K562 (cell line): ENCODE measurements at regions not wholly inside any gene's neighbourhood (a gene's known extent, or its start where the extent isn't known, plus 50 kb on each side); places are given as distances from the start of the nearest gene placed in this dataset.

Experiments
- ATAC-seq: fragments of 200-7000 bp; cut with Tn5 transposase; 3 replicates; pipeline ENCODE4 v1.9.1; 2020; ENCODE audit warnings: moderate library complexity
- BruUV-seq: library from RNA; stranded (reverse); fragments of 400-500 nt; replicated peaks from 2 replicates; lab custom pipeline; 2021; lab: Mats Ljungman, UMichigan
- CTCF ChIA-PET: fragments of 300-600 bp; formaldehyde crosslinking; extraction: SDS; loops from one replicate; lab custom pipeline; 2021; ENCODE audit warnings: low intra/inter-chr PET ratio; lab: Yijun Ruan, JAX
- POLR2A ChIA-PET: fragments of 300-600, 350-650 bp; sonication (Branson Sonifier 250); formaldehyde crosslinking; extraction: SDS; loops from one replicate; lab custom pipeline; 2021; ENCODE audit warnings: antibody characterized with exemption, inconsistent platforms; lab: Yijun Ruan, JAX
- DNase-seq, 4 experiments: peaks; one replicate each; pipeline versions ENCODE4 v3.0.0 to v3.0.0-alpha.2; 2011 to 2018; ENCODE audit warnings: low spot score in 3 of 4, mixed read lengths in 3 of 4; ENCODE audit errors: extremely low read depth in 1 of 4
- FAIRE-seq: peaks from 2 replicates; lab custom pipeline; 2011; peaks lifted over from hg19 to GRCh38; lab: Jason Lieb, UNC
- H2AFZ ChIP-seq: 2 replicates; pipeline ENCODE4 v1.6.0; 2011; ENCODE audit warnings: low read depth, low read length, control low read depth, inconsistent platforms
- H3K27ac ChIP-seq: fragments of 200-600 bp; 3 replicates; pipeline ENCODE4 v1.8.0; 2011; ENCODE audit warnings: low read depth, mild to moderate bottlenecking, control low read depth, inconsistent platforms, low read length, moderate library complexity, mixed read lengths; ENCODE audit errors: extremely low read depth
- H3K27me3 ChIP-seq, 2 experiments: fragments of 300-600 bp in 1 of 2; 2 replicates in 1 of 2; 3 replicates in 1 of 2; pipeline versions ENCODE4 v1.6.0 to v1.8.0; 2011; ENCODE audit warnings: inconsistent platforms in 2 of 2, low read length in 2 of 2, mild to moderate bottlenecking in 1 of 2, mixed read lengths in 1 of 2, moderate library complexity in 1 of 2; ENCODE audit not compliant: control insufficient read depth in 2 of 2, insufficient read depth in 2 of 2
- H3K36me3 ChIP-seq: fragments of 300-600 bp; 3 replicates; pipeline ENCODE4 v1.8.0; 2011; ENCODE audit warnings: mild to moderate bottlenecking, low read length, inconsistent platforms; ENCODE audit not compliant: control insufficient read depth, insufficient read depth
- H3K4me1 ChIP-seq, 2 experiments: fragments of 200-600 bp in 1 of 2; replicated peaks in 1 of 2; 2 replicates in 1 of 2; 3 replicates in 1 of 2; pipeline versions ENCODE4 v1.5.1 to v1.8.0; 2011; ENCODE audit warnings: inconsistent platforms in 2 of 2, low read length in 2 of 2, mild to moderate bottlenecking in 1 of 2, mixed read lengths in 1 of 2, moderate library complexity in 1 of 2; ENCODE audit not compliant: control insufficient read depth in 2 of 2, insufficient read depth in 2 of 2
- H3K4me2 ChIP-seq: 2 replicates; pipeline ENCODE4 v1.6.1; 2011; ENCODE audit warnings: low read length, control low read depth, inconsistent platforms, mixed read lengths; ENCODE audit not compliant: insufficient read depth
- H3K4me3 ChIP-seq: fragments of 200-600 bp; sonication (generic), shearing (Covaris generic); 2 replicates; pipeline ENCODE4 v1.5.1; 2016; ENCODE audit warnings: control low read depth, inconsistent platforms
- H3K79me2 ChIP-seq: fragments of 200-600 bp; 3 replicates; pipeline ENCODE4 v1.8.0; 2011; ENCODE audit warnings: low read length, inconsistent platforms; ENCODE audit not compliant: control insufficient read depth, insufficient read depth
- H3K9ac ChIP-seq, 2 experiments: 2 replicates each; pipeline versions ENCODE4 v1.6.0 to v1.6.1; 2011; ENCODE audit warnings: low read depth in 2 of 2, low read length in 2 of 2, control low read depth in 1 of 2, inconsistent platforms in 1 of 2, mild to moderate bottlenecking in 1 of 2, mixed read lengths in 1 of 2; ENCODE audit not compliant: insufficient read depth in 1 of 2
- H3K9me1 ChIP-seq: one replicate; pipeline ENCODE4 v1.6.0; 2011; ENCODE audit warnings: inconsistent platforms, mild to moderate bottlenecking, low read length, moderate library complexity; ENCODE audit not compliant: control insufficient read depth, insufficient read depth
- H3K9me3 ChIP-seq: replicated peaks from 2 replicates; pipeline ENCODE4 v1.5.1; 2011; ENCODE audit warnings: low read depth, low read length, inconsistent platforms; ENCODE audit not compliant: control insufficient read depth, insufficient read depth
- H4K20me1 ChIP-seq: replicated peaks from 2 replicates; pipeline ENCODE4 v1.6.1; 2011; ENCODE audit warnings: low read length, inconsistent platforms, mixed read lengths; ENCODE audit not compliant: control insufficient read depth, insufficient read depth
- NONO ChIP-seq, 2 experiments: fragments of 200-400 bp in 1 of 2; fragments of 450-650 bp in 1 of 2; formaldehyde crosslinking in 1 of 2; IDR thresholded peaks; 2 replicates each; pipeline ENCODE4 v1.6.1; 2017; ENCODE audit warnings: low read depth in 2 of 2, mild to moderate bottlenecking in 2 of 2, moderate library complexity in 2 of 2, low read length in 1 of 2
- SMAD1 ChIP-seq: fragments of 150-350 bp; IDR thresholded peaks from 2 replicates; pipeline ENCODE4 v1.6.1; 2014; ENCODE audit warnings: low read length, low read depth; ENCODE audit not compliant: partially characterized antibody
- ZFP1 ChIP-seq: fragments of 450-650 bp; formaldehyde crosslinking; IDR thresholded peaks from 2 replicates; pipeline ENCODE4 v1.4.0; 2020; ENCODE audit warnings: mild to moderate bottlenecking, mixed read lengths
- ZFP30 ChIP-seq: fragments of 250-450 bp; sonication (Bioruptor Pico); IDR thresholded peaks from 2 replicates; pipeline ENCODE4 v1.8.0; 2022; ENCODE audit warnings: moderate library complexity, mild to moderate bottlenecking, inconsistent platforms, borderline replicate concordance
- ZNF778 ChIP-seq: fragments of 450-650 bp; formaldehyde crosslinking; IDR thresholded peaks from 2 replicates; pipeline ENCODE4 v1.4.0; 2020; ENCODE audit warnings: mild to moderate bottlenecking, moderate library complexity
- ZNF830 ChIP-seq: fragments of 250-450 bp; sonication (Bioruptor Pico); IDR thresholded peaks from 2 replicates; pipeline ENCODE4 v1.5.0; 2021; ENCODE audit warnings: mild to moderate bottlenecking
- WGBS: fragments of 100-300 bp; shearing (Covaris generic); methylation state at CpG from one replicate; pipeline ENCODE4 v1.1.6; 2016; ENCODE audit warnings: low coverage, mixed read lengths; ENCODE audit not compliant: insufficient coverage; ENCODE audit errors: missing lambda C conversion rate; 5-methylcytosine and 5-hydroxymethylcytosine counted together
- in situ Hi-C: fragments of 300-500 bp; cut with MboI; formaldehyde crosslinking; loops from 4 replicates; pipeline ENCODE4 v1.15.0; 2018; ENCODE audit warnings: inconsistent platforms, mixed read lengths
- intact Hi-C: fragments of 100-400 bp; cut with micrococcal nuclease; formaldehyde crosslinking; loops from 2 replicates; pipeline ENCODE4 v1.14.2; 2022
- TF ChIP-seq, protein P1 (sequence below): fragments of 200-800 bp; sonication (Bioruptor generic); IDR thresholded peaks from 2 replicates; pipeline ENCODE4 v1.6.1; 2016; ENCODE audit warnings: missing genetic modification characterization, missing compliant biosample characterization
- TF ChIP-seq, protein P2 (sequence below): fragments of 450-650 bp; IDR thresholded peaks from 2 replicates; pipeline ENCODE4 v1.6.1; 2017; ENCODE audit warnings: mild to moderate bottlenecking, moderate library complexity
- TF ChIP-seq, protein P3 (sequence below), 2 experiments: fragments of 450-650 bp; IDR thresholded peaks; 2 replicates each; pipeline ENCODE4 v1.6.1; 2018; ENCODE audit warnings: mild to moderate bottlenecking in 2 of 2, low read depth in 1 of 2; ENCODE audit not compliant: partially characterized antibody in 2 of 2

DNA sequence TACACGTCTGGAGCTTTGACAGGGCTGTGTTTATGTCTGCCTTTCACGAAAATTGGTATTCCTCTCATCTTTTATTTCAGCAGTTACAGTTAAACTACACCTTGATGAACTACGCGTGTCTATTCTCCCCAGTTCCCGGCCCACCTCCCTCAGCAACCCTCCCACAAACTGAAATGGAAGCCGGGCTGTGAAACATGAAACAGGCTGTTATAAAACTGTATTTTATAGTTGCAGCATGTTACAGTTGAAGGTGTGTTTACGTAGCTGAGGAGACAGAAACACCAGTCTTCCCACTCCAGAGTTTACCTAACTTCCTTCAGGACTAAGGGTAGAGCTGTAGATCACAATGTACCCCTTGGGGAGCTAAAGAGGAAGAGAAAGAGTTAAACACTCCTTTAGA, 228.3 kb upstream of the ZNF32 start (continued):
- TF ChIP-seq NONO (IDR thresholded peaks at IDR 0.05; ENCODE audit: low read depth in 2 of 2, low read length in 1 of 2) (no peak), ZNF830 (CRISPR knock-in tag) (no peak), ZFP1 (no peak), ZFP30 (CRISPR knock-in tag) (no peak)

DNA sequence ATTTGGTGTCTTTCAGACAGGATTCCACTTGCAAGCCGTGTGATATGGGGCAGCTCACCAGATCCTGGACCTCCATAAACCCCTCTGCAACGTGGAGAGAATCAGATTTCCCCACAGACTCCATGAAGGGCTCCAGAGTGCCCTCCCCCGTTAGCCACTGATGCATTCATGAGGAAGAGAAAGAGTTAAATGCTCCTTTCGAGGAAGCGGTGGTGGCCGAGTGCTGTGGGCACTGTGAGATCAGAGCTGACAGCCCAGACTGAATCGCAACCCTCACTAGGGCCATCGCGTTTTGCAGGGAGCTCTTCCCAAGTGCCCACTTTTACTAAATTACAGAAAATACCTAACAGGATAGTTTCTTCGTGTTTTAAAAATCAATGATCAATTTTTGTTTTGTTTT, 226.3 kb upstream of the ZNF32 start:
- CTCF ChIA-PET: no interaction called here
- no peaks in the 10 kb centered on the region for H3K36me3 ChIP-seq
- 0% methylated on average over 10 of the region's 10 CpGs for WGBS
- no peaks in the 10 kb centered on the region; the same call in 1 of the 2 replicates for H4K20me1 ChIP-seq
- H3K27me3 ChIP-seq: peaks cover 27 to 53% of the 10 kb centered on the region in 2 experiments
- no TSS peak for BruUV-seq
- FAIRE-seq (no peak), DNase-seq (no peak), ATAC-seq (no peak)
- no peak overlapping the region for H2AFZ ChIP-seq
- no peak overlapping the region for H3K9ac ChIP-seq
- H3K4me3 ChIP-seq: no peak overlapping the region
- intact Hi-C loops (no loop called here), in situ Hi-C loops (no loop called here)
- H3K9me1 ChIP-seq: no peaks in the 10 kb centered on the region
- H3K27ac ChIP-seq: no peak overlapping the region
- H3K79me2 ChIP-seq: no peaks in the 10 kb centered on the region
- H3K9me3 ChIP-seq: no peaks in the 10 kb centered on the region
- H3K4me2 ChIP-seq: no peak overlapping the region
- H3K4me1 ChIP-seq: no peaks in the 10 kb centered on the region; a peak in 1 of 5 replicates
- POLR2A ChIA-PET: interaction anchor here (0.8 kb wide), 1 partner anchor 11 kb away, joined by 3 read pairs; no protein-coding TSS in a partner anchor
- TF ChIP-seq, protein P1, sequence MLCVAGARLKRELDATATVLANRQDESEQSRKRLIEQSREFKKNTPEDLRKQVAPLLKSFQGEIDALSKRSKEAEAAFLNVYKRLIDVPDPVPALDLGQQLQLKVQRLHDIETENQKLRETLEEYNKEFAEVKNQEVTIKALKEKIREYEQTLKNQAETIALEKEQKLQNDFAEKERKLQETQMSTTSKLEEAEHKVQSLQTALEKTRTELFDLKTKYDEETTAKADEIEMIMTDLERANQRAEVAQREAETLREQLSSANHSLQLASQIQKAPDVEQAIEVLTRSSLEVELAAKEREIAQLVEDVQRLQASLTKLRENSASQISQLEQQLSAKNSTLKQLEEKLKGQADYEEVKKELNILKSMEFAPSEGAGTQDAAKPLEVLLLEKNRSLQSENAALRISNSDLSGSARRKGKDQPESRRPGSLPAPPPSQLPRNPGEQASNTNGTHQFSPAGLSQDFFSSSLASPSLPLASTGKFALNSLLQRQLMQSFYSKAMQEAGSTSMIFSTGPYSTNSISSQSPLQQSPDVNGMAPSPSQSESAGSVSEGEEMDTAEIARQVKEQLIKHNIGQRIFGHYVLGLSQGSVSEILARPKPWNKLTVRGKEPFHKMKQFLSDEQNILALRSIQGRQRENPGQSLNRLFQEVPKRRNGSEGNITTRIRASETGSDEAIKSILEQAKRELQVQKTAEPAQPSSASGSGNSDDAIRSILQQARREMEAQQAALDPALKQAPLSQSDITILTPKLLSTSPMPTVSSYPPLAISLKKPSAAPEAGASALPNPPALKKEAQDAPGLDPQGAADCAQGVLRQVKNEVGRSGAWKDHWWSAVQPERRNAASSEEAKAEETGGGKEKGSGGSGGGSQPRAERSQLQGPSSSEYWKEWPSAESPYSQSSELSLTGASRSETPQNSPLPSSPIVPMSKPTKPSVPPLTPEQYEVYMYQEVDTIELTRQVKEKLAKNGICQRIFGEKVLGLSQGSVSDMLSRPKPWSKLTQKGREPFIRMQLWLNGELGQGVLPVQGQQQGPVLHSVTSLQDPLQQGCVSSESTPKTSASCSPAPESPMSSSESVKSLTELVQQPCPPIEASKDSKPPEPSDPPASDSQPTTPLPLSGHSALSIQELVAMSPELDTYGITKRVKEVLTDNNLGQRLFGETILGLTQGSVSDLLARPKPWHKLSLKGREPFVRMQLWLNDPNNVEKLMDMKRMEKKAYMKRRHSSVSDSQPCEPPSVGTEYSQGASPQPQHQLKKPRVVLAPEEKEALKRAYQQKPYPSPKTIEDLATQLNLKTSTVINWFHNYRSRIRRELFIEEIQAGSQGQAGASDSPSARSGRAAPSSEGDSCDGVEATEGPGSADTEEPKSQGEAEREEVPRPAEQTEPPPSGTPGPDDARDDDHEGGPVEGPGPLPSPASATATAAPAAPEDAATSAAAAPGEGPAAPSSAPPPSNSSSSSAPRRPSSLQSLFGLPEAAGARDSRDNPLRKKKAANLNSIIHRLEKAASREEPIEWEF: no peak
- TF ChIP-seq, protein P2, sequence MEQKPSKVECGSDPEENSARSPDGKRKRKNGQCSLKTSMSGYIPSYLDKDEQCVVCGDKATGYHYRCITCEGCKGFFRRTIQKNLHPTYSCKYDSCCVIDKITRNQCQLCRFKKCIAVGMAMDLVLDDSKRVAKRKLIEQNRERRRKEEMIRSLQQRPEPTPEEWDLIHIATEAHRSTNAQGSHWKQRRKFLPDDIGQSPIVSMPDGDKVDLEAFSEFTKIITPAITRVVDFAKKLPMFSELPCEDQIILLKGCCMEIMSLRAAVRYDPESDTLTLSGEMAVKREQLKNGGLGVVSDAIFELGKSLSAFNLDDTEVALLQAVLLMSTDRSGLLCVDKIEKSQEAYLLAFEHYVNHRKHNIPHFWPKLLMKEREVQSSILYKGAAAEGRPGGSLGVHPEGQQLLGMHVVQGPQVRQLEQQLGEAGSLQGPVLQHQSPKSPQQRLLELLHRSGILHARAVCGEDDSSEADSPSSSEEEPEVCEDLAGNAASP: no peak
- TF ChIP-seq ZNF778 (CRISPR knock-in tag): no peak
- no peak for TF ChIP-seq SMAD1
- TF ChIP-seq, protein P3, sequence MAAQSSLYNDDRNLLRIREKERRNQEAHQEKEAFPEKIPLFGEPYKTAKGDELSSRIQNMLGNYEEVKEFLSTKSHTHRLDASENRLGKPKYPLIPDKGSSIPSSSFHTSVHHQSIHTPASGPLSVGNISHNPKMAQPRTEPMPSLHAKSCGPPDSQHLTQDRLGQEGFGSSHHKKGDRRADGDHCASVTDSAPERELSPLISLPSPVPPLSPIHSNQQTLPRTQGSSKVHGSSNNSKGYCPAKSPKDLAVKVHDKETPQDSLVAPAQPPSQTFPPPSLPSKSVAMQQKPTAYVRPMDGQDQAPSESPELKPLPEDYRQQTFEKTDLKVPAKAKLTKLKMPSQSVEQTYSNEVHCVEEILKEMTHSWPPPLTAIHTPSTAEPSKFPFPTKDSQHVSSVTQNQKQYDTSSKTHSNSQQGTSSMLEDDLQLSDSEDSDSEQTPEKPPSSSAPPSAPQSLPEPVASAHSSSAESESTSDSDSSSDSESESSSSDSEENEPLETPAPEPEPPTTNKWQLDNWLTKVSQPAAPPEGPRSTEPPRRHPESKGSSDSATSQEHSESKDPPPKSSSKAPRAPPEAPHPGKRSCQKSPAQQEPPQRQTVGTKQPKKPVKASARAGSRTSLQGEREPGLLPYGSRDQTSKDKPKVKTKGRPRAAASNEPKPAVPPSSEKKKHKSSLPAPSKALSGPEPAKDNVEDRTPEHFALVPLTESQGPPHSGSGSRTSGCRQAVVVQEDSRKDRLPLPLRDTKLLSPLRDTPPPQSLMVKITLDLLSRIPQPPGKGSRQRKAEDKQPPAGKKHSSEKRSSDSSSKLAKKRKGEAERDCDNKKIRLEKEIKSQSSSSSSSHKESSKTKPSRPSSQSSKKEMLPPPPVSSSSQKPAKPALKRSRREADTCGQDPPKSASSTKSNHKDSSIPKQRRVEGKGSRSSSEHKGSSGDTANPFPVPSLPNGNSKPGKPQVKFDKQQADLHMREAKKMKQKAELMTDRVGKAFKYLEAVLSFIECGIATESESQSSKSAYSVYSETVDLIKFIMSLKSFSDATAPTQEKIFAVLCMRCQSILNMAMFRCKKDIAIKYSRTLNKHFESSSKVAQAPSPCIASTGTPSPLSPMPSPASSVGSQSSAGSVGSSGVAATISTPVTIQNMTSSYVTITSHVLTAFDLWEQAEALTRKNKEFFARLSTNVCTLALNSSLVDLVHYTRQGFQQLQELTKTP (IDR thresholded peaks at IDR 0.05; ENCODE audit: low read depth in 1 of 2, partially characterized antibody in 2 of 2): no peak
